HG03060 (cell line): ENCODE measurements at regions not wholly inside any gene's neighbourhood (a gene's known extent, or its start where the extent isn't known, plus 50 kb on each side); places are given as distances from the start of the nearest gene placed in this dataset.
"Not testable (repeated sequence)": the region's sequence is repeated elsewhere in the genome, so short reads cannot be mapped to it uniquely, and the experiment has no call there.

Experiments used
- ATAC-seq: cut with Tn5 transposase; IDR thresholded peaks from one replicate; pipeline ENCODE4 v1.9.1; 2021; ENCODE audit warnings: low read depth, moderate number of reproducible peaks; ENCODE audit not compliant: unreplicated experiment

DNA sequence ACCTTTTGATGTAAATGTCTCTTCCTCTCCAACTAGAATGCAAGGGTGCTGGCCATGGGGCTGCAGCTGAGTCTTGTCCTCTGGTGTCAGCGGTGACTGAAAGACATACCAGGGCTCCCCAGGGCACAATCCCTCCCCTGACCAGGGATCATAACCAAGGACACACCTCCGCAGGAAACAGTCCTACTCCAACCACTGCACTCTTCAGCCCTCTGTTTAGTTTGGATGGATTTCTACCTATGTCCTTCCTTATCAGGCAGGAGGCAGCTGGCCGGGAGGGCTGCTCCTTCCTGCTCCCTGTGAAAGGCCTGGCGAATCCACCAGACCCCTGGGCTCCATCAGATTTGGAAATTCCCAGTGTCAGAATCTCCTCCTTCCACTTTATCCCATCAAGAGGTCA lies 185.2 kb upstream of the ID2 start:
- ATAC-seq: no peak

GRCh38 chr2:8498994-8499393 lies 182.9 kb upstream of the ID2 start:
- ATAC-seq: no peak

- ATAC-seq: no peak
These were observed 181.5 kb upstream of the ID2 start for GRCh38 chr2:8500124-8501054.

DNA sequence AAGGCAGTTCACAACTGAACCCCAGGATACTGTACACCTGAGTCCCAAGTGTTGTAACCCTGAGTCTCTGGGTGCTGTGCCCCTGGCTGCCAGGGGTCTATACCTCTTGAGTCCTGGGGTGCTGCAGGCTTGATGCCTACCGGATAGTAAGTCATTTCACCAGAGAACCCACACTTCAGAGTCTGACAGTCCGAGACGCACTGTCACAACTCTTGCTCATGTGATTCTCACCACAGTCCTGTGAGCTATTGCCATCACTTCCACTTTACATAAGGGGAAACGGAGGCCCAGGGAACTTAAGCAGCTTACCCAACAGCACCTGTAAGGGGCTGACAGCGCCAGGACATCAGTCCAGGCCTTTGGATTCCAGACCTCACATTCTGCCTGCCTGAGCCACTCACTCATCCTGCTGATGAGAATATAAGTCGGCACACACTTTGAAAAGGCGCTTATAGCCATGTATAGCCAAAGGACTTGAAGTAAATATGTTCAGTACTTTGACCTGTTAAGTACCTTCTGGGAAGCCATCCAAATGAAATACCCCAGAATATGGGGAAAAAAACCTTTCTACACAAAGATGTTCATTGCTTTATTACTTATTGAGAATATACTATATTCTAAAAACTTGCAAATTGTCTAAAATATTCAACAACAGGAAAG lies 180.7 kb upstream of the ID2 start:
- ATAC-seq: no peak

DNA sequence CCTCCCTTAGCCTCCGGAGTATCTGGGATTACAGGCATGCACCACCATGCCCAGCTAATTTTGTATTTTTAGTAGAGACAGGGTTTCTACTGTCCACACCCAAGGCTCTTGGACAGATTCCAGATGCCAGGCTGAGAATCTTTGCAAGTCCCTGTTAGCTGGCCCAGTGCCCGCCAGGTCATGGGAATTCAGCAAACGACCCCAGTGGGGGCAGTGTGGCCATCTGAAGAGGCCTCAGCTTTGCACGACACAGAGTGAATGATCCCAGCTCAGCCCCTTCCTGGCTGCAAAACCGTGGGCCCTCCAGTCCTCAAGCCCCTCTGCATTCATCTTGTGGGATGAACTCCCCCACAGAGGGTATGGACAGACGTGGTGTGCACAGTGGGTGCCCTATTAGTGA lies 179.5 kb upstream of the ID2 start:
- ATAC-seq: no peak

DNA sequence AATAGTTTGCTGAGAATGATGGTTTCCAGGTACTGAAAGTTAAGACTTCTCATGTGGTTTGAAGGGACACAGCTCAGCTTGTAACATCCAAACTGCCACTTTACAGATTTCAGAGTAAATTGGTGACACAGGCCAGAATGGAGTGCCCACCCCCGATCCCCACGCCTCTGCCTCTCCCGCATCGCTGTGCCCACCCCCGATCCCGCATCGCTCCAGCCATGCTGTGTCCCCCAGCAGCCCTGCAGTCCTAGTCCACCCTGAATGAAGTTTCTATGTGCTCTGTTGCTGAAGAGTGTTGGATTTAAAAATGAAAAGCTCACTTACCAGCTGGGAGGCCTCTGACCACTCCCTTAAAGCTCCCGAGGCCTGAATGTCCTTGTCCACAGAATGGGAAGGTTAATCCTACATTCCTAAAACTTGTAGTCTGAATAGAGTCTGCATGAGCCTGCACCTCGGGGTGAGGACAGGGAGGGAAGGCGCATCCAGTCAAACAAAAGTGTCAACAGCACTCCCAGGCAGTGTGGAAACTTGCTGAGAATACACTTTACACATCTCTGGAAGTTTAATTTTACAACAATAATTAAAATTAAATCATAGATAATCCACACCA lies 176.4 kb upstream of the ID2 start:
- ATAC-seq: no peak

- no peak for ATAC-seq
These were observed 175.1 kb upstream of the ID2 start for GRCh38 chr2:8506746-8507145.

- no peak for ATAC-seq
These were observed 173.1 kb upstream of the ID2 start for GRCh38 chr2:8508766-8509165.

- ATAC-seq: no peak
These were observed 172.2 kb upstream of the ID2 start for GRCh38 chr2:8509621-8510020.

DNA sequence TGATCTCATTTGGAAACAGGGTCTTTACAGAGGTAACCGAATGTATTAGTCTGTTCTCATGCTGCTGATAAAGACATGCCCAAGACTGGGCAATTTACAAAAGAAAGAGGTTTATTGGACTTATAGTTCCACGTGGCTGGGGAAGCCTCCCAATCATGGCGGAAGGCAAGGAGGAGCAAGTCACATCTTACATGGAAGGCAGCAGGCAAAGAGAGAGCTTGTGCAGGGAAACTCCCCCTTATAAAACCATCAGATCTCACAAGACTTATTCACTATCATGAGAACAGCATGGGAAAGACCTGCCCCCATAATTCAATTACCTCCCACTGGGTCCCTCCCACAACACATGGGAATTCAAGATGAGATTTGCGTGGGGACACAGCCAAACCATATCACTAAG lies 171.8 kb upstream of the ID2 start:
- ATAC-seq: not testable (repeated sequence)

GRCh38 chr2:8510519-8510918 lies 171.3 kb upstream of the ID2 start:
- ATAC-seq: no peak

DNA sequence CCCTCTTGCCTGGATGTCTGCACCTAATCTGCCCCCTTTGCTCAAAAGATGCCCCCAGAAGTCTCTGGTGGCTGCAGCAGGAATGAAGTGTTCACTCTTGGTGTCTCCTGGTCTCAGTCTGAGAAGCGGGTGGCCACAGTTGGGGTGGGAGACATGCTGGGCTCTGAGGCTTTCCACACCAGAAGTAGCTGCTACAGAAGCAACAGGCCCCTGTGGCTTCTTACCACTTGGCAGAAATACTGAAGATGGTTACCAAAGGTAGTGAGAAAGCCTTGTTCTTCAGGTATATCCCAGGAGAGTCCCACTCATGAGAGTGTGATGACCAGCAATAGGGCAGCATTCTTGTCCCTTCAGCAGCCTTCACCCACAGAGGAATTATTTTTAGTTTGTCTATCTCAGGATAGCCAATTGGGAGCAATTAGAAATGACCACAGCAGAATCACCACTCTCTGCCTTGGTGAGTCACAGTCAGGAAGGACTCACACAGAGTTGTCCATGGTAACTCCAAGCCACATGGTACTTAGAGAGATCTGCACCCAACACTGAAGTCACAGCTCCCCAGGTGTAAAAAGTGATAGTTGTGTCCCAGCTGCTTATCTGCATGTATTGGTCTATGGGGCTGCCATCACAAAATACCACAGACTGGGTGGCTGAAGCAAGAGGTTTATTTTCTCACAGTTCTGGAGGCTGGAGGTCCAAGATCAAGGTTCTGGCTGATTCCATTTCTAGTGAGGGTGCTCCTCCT lies 169.8 kb upstream of the ID2 start:
- ATAC-seq: no peak

DNA sequence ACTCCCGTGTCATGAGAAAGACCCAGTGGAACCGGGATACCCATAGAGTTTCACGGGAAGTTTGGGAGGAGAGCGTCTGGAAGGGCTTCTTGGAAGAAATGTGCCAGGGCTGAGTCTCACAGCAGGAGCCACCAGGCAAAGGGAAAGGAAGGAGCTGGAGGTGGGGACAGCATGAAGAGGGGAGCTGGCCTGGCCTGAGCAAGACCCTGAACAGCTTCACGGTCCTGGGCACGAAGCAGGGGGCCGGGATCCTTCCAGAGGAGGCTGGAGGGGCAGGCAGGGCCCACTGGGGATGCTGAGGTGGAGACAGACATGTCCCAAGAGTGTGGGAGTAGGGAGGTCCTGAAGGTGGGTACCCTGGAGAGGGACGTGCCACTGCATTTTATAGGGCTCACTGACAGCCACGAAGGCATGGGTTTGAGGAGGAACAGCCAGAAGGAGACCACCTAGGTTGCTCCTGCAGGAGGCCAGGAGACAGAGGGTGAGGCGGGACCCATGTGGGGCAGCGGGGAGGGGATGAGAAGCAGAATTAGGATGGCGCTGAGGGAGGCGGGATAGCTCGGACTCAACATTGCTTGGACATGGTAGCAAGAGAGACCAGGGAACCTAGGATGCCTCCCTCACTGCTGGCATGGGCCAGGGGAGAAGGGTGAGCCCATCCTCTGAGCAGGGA lies 168.1 kb upstream of the ID2 start:
- no peak for ATAC-seq

DNA sequence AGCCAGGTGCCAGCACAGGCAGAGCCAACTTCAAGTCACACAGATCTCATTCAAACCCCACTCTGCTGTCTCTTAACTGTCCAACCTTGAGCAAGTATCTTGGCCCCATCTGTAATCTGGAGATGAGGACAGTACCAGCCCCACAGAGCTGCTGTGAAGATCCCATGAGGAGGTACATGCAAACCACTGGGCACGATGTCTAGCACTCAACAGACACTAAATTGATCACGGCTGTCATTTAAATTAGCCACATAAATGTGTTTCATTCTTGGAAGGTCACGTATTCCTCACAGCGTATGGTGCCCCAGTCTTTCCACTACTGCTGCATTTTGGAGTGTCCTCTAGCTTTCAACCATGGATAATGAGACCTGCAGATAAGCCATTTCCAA lies 167.6 kb upstream of the ID2 start:
- no peak for ATAC-seq

DNA sequence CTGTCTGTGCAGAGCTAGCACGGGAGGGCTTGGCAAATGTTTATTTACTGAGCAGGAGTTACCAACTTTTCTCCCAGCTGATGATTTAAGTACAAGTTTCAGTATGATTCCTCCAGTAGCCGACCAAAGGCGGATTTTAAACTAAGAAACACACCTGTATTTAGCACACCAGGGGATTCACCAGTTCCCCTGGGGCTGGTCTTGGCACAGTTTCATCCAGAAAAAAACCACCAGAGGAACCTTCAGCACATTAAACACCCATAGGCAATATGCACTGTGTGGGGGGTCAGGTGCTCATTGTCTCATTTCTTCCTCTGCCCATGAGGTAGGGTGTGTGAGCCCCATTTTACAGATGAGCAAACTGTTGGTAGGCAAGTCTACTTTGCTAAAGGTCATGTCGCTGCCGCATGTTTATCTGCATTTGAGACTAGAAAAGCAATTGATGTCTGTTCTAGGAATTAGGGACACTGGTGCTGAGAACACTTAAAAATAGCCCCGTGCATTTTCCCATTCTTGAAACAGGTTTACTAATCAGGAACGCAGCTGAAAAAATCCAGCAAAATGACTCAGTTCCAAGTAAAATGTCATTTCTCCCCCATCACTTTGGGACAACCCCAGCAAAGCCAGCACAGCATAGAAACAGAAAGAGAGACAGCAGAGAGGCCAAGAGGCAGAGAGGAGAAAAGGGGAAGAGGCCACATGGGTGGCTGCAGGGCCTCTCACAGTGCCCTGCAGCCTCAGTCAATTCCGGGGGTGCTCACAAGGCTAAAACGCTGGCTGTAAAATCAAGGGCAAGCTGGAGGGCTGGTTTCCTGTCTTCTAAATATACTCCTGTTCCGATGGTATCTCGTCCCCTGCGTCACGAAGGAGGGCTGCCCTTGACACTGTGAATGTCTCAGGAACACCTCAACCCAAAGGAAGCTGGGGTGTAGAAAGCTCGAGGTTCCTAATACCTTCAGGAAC lies 166.8 kb upstream of the ID2 start:
- peak; percentile 48 for ATAC-seq

DNA sequence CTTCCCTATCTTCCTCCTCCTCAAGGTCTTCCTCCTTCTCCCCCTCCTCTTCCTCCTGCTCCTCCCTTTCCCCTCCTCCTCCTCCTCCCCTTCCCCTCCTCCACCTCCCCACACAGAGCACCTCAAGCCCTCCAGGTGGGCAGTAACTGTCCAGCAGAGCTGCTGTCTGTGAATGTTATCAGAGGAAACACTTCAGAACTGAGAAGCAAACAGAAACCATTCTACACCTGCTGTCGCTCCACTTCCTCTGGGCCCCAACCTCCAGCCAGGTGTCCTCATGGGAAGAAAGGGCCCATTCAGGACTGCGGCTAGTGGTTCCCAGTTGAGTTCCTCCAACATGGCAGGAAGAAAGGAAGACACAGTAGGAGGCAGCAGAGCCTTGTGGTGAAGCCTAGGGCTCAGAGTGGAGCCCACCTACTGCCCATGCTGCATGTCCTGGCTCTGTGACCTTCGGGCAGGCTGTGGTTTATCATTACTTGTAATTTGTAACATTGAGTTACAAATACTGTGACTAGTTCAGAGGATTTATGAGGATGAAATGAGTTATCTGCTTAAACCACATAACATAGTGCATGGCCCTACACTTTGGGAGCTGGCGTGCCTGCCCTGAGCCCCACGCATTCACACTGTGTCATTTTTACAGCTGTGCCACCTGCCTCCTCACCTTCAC lies 165.9 kb upstream of the ID2 start:
- peak; percentile 23 for ATAC-seq

GRCh38 chr2:8517850-8518498 lies 163.9 kb upstream of the ID2 start:
- ATAC-seq: no peak

DNA sequence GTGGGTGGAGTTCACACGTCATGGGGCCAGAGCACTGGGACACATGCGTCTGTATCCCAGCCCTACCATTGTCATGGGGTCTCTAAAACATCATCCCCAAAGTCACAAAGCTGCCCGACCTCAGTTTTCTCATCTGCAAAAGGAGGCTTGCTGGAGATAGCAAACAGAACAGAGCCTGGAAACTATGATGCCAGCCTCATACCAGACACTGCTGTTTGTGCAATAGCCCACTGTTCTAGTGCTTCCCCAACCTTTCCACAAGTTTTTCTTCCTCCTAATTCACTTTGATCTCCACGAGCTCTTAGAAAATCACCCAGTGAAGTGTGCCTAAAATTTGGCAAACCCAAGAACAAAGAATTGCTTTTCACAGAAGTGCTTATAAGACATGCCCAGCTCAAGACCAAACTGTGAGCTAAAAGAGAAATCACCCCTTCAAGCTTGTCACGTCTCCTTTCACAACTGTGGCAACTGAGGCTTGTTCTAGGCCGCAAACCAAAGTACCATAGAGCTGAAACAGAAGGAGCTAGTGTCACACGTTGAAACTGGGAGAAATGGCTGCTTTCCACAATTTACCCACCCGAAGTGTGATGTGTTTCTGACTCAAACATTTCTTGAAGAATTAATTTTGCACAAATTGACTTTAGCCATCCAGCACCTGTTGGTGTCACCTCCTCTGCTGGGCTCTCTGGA lies 162.7 kb upstream of the ID2 start:
- no peak for ATAC-seq
